ENCODE measurements at regions not wholly inside any gene's neighbourhood (a gene's known extent, or its start where the extent isn't known, plus 50 kb on each side); places are given as distances from the start of the nearest gene placed in this dataset.

GRCh38 chr3:89679686-89680085 lies 572.3 kb downstream of the EPHA3 start:
- no peak for TF ChIP-seq POLR2AphosphoS5 (IDR thresholded peaks at IDR 0.05; ENCODE audit: low read depth, low read length)
- TF ChIP-seq TAF1 (IDR thresholded peaks at IDR 0.05; ENCODE audit: borderline replicate concordance, insufficient read depth, low read length) = no peak
- TF ChIP-seq REST (IDR thresholded peaks at IDR 0.05; ENCODE audit: insufficient read depth in 1 of 2, low read depth in 2 of 2, low read length in 2 of 2) = no peak
- TF ChIP-seq SIN3A (IDR thresholded peaks at IDR 0.05; ENCODE audit: borderline replicate concordance, insufficient read depth, low read length) = no peak
